ENCODE measurements at regions not wholly inside any gene's neighbourhood (a gene's known extent, or its start where the extent isn't known, plus 50 kb on each side); places are given as distances from the start of the nearest gene placed in this dataset.

- no peak for TF ChIP-seq POLR2AphosphoS5 (IDR thresholded peaks at IDR 0.05; ENCODE audit: low read depth)
- no peak for TF ChIP-seq EZH2 (IDR thresholded peaks at IDR 0.05; ENCODE audit: low read depth, unreplicated experiment)
- TF ChIP-seq, protein P1, sequence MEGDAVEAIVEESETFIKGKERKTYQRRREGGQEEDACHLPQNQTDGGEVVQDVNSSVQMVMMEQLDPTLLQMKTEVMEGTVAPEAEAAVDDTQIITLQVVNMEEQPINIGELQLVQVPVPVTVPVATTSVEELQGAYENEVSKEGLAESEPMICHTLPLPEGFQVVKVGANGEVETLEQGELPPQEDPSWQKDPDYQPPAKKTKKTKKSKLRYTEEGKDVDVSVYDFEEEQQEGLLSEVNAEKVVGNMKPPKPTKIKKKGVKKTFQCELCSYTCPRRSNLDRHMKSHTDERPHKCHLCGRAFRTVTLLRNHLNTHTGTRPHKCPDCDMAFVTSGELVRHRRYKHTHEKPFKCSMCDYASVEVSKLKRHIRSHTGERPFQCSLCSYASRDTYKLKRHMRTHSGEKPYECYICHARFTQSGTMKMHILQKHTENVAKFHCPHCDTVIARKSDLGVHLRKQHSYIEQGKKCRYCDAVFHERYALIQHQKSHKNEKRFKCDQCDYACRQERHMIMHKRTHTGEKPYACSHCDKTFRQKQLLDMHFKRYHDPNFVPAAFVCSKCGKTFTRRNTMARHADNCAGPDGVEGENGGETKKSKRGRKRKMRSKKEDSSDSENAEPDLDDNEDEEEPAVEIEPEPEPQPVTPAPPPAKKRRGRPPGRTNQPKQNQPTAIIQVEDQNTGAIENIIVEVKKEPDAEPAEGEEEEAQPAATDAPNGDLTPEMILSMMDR (conservative IDR thresholded peaks at IDR 0.05; ENCODE audit: low read depth in 2 of 2) = no peak
Observed at GRCh38 chr2:16785149-16785548, 119.5 kb upstream of the CYRIA start.

Data from GM23338 (cell line).